SK-N-MC (cell line): ENCODE measurements at regions not wholly inside any gene's neighbourhood (a gene's known extent, or its start where the extent isn't known, plus 50 kb on each side); places are given as distances from the start of the nearest gene placed in this dataset.

ENCODE experiments used
- DNase-seq: peaks from one replicate; pipeline ENCODE4 v3.0.0-alpha.2; 2011; ENCODE audit warnings: low read depth, low spot score
- H3K27ac ChIP-seq: fragments of 200-600 bp; sonication (generic); 2 replicates; pipeline ENCODE4 v1.5.1; 2016; ENCODE audit warnings: mixed run types
- H3K36me3 ChIP-seq: fragments of 200-600 bp; sonication (generic); 2 replicates; pipeline ENCODE4 v1.6.1; 2017; ENCODE audit warnings: antibody characterized with exemption, low read length, mixed read lengths; ENCODE audit not compliant: insufficient read depth
- H3K4me3 ChIP-seq: fragments of 200-600 bp; sonication (generic); 2 replicates; pipeline ENCODE4 v1.5.1; 2016
- H3K9ac ChIP-seq: fragments of 200-600 bp; sonication (generic); 2 replicates; pipeline ENCODE4 v1.8.0; 2017; ENCODE audit warnings: mixed run types, mixed read lengths; ENCODE audit not compliant: insufficient read length
- H3K9me3 ChIP-seq: fragments of 200-600 bp; sonication (generic); 2 replicates; pipeline ENCODE4 v1.6.1; 2017; ENCODE audit warnings: low read depth, mild to moderate bottlenecking, antibody characterized with exemption, low read length, moderate library complexity, mixed read lengths
- EZH2 ChIP-seq: fragments of 200-600 bp; sonication (generic); IDR thresholded peaks from one replicate; pipeline ENCODE4 v1.6.1; 2017; ENCODE audit warnings: antibody characterized with exemption
- FOXP2 ChIP-seq: optimal IDR thresholded peaks from 2 replicates; pipeline ENCODE3; 2011; ENCODE audit warnings: mild to moderate bottlenecking, moderate library complexity; ENCODE audit not compliant: insufficient read depth; ENCODE audit errors: extremely low read length, control extremely low read depth
- POLR2AphosphoS5 ChIP-seq: IDR thresholded peaks from 2 replicates; pipeline ENCODE4 v1.6.1; 2012; ENCODE audit warnings: mild to moderate bottlenecking, low read depth, low read length, borderline replicate concordance

DNA sequence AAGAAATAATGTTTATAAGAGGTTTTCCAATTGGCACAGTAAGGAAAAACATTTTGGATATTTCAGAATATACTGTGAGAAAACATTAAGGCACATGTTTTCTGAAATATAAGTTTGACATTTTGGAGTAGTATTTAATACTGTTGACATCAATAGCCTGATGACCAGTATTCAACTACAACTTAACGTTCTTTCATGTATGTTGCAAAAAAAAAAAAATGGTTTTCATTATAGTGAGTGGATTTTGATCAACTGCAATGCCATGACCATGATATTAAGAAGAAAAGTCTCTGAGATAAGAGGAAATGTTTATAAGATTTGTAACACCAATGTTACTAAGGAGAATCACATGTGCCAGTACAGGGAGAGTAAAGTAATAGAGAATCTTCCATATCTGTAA lies 252.8 kb upstream of the RORA start:
- no peak overlapping the region for H3K9ac ChIP-seq
- H3K9me3 ChIP-seq = no peaks in the 10 kb centered on the region
- H3K36me3 ChIP-seq = no peaks in the 10 kb centered on the region
- H3K4me3 ChIP-seq = no peak overlapping the region
- no peak for TF ChIP-seq POLR2AphosphoS5
- no peak for TF ChIP-seq FOXP2
- no peak for TF ChIP-seq EZH2
- no peak for DNase-seq
- no peak overlapping the region for H3K27ac ChIP-seq

DNA sequence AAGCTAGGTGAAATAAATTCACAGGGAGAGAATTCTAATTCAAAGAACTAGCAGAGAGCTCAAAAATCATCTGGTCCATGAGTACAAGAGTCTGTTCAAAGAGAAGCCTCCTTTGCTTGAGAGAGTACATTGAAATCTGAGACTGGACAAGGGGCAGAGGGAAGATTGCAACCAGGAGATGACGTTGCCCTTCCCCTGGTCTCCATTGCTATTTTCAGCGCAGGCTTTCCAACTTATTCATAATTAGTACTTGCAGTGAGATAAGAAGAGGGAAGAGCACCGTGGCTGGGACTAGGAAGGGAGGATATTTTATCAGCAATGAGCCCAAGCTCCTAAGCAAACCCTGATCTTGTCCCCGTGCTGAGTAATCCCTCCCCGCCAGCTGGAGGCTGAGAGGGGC lies 251.8 kb upstream of the RORA start:
- no peaks in the 10 kb centered on the region for H3K9me3 ChIP-seq
- H3K9ac ChIP-seq = no peak overlapping the region
- TF ChIP-seq EZH2 (no peak), POLR2AphosphoS5 (no peak), FOXP2 (no peak)
- H3K27ac ChIP-seq = no peak overlapping the region
- DNase-seq = no peak
- no peaks in the 10 kb centered on the region for H3K36me3 ChIP-seq
- H3K4me3 ChIP-seq = no peak overlapping the region

GRCh38 chr15:61480295-61480694 lies 251.2 kb upstream of the RORA start:
- Histone ChIP-seq H3K27ac (no peak overlapping the region), H3K9me3 (no peaks in the 10 kb centered on the region), H3K4me3 (no peak overlapping the region), H3K9ac (no peak overlapping the region), H3K36me3 (no peaks in the 10 kb centered on the region)
- DNase-seq = no peak
- TF ChIP-seq POLR2AphosphoS5 (no peak), EZH2 (no peak), FOXP2 (no peak)

DNA sequence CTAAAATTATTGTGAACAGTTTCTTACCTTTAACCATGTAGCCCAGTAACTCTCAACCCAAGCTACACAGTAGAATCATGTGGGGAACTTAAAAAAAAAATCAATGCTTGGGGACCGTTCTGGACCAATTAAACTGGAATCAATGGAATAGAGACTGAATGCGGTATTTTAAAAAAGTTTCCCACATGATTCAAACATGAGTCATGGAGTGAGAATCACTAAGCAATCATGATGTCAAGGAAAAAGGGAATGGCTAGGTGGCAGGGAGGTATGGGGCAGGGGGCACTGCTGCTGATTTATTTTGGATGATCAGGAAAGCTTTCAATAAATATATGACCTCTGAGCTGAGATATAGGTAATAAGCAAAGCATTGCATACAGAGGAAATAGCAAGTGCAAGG lies 250.5 kb upstream of the RORA start:
- no peak for DNase-seq
- no peaks in the 10 kb centered on the region for H3K36me3 ChIP-seq
- no peaks in the 10 kb centered on the region for H3K9me3 ChIP-seq
- H3K27ac ChIP-seq = no peak overlapping the region
- no peak overlapping the region for H3K4me3 ChIP-seq
- H3K9ac ChIP-seq = no peak overlapping the region
- no peak for TF ChIP-seq FOXP2
- TF ChIP-seq POLR2AphosphoS5 = no peak
- no peak for TF ChIP-seq EZH2

DNA sequence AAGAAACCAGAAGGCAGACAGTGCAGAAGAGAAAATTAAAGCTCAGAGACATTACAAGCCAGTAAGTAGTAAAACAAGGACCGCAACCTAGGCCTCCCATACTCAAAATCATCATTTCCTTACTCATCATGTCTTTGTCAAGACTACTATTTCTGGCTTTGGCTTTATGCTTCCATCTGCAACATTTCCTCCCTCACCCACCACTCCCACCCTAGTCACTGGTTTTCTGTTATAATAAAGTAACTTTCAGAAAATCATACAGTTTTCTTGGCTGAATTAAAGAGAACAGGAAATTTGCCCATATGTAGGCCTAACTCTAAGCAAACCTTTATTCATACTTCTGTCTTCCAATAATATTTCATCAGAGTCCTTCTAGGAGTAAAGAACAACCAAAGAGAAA lies 247.6 kb upstream of the RORA start:
- Histone ChIP-seq H3K9me3 (no peaks in the 10 kb centered on the region), H3K27ac (no peak overlapping the region), H3K9ac (no peak overlapping the region), H3K4me3 (no peak overlapping the region), H3K36me3 (no peaks in the 10 kb centered on the region)
- no peak for DNase-seq
- TF ChIP-seq POLR2AphosphoS5 = no peak
- no peak for TF ChIP-seq EZH2
- no peak for TF ChIP-seq FOXP2

DNA sequence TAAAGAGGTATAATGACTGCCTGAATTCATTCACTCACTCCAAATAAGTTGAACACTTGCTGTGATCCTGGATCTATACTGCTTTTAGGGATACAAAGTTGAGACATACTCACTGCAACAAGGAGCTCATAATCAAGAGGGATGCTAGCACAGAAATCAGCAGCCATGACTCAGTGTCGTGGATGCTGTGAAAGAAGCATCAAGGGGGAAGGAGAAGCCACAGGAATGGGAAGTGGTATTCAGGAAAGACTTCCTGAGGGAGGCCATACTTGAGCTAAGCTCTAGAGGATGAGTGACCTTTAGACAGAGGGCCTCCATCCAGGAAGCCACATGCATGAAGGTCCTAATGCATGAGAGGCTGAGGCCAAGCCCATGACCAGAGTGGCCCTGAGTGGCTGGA lies 245.7 kb upstream of the RORA start:
- no peak overlapping the region for H3K4me3 ChIP-seq
- H3K9me3 ChIP-seq = no peaks in the 10 kb centered on the region
- H3K27ac ChIP-seq = no peak overlapping the region
- H3K36me3 ChIP-seq = no peaks in the 10 kb centered on the region
- no peak overlapping the region for H3K9ac ChIP-seq
- DNase-seq = no peak
- TF ChIP-seq EZH2 (no peak), POLR2AphosphoS5 (no peak), FOXP2 (no peak)

GRCh38 chr15:61467823-61468222 lies 238.7 kb upstream of the RORA start:
- H3K36me3 ChIP-seq = no peaks in the 10 kb centered on the region
- H3K27ac ChIP-seq = no peak overlapping the region
- no peak overlapping the region for H3K4me3 ChIP-seq
- no peak overlapping the region for H3K9ac ChIP-seq
- DNase-seq = no peak
- no peak for TF ChIP-seq FOXP2
- no peak for TF ChIP-seq POLR2AphosphoS5
- TF ChIP-seq EZH2 = no peak
- H3K9me3 ChIP-seq = no peaks in the 10 kb centered on the region

GRCh38 chr15:61459785-61460707 lies 230.9 kb upstream of the RORA start:
- no peak overlapping the region for H3K27ac ChIP-seq
- no peaks in the 10 kb centered on the region for H3K9me3 ChIP-seq
- no peaks in the 10 kb centered on the region for H3K36me3 ChIP-seq
- TF ChIP-seq FOXP2 (no peak), EZH2 (no peak), POLR2AphosphoS5 (no peak)
- H3K4me3 ChIP-seq = no peak overlapping the region
- no peak for DNase-seq
- H3K9ac ChIP-seq = no peak overlapping the region

DNA sequence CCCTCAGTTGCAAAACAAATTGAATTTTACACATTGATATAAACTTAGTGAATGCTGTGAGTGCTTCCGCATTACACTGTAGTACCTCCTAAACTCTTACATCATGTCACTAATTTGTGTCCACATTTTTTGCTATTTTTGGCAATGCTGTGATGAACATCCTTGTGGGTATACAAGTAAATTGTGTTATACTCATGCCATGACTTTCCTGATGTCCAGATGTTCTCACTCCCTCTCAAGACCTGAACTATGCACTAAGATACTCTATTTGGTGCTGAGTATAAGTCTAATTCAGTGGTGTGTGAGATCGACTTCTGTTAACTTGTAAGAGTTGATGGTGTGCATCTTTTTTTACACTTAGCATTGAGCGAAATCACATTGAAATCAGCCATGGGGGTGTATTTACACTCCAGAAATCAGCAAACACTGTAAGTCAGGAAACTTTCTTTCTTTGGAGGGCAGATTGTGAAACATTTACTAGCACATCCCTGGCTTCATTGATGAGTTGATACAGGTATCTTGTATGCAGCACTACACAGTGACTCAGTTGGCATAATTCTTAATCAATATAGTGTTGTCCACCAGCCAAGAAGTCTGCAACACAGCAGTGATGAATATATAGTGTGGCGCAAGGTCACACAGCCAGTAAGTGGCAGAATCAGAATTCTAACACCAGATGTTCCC lies 228.1 kb upstream of the RORA start:
- H3K36me3 ChIP-seq = no peaks in the 10 kb centered on the region
- H3K4me3 ChIP-seq = no peak overlapping the region
- no peak for TF ChIP-seq POLR2AphosphoS5
- no peak for TF ChIP-seq FOXP2
- no peak for TF ChIP-seq EZH2
- no peak for DNase-seq
- H3K9me3 ChIP-seq = no peaks in the 10 kb centered on the region
- no peak overlapping the region for H3K27ac ChIP-seq
- no peak overlapping the region for H3K9ac ChIP-seq
